ENCODE measurements at regions not wholly inside any gene's neighbourhood (a gene's known extent, or its start where the extent isn't known, plus 50 kb on each side); places are given as distances from the start of the nearest gene placed in this dataset.
"Not testable (repeated sequence)": the region's sequence is repeated elsewhere in the genome, so short reads cannot be mapped to it uniquely, and the experiment has no call there.

DNA sequence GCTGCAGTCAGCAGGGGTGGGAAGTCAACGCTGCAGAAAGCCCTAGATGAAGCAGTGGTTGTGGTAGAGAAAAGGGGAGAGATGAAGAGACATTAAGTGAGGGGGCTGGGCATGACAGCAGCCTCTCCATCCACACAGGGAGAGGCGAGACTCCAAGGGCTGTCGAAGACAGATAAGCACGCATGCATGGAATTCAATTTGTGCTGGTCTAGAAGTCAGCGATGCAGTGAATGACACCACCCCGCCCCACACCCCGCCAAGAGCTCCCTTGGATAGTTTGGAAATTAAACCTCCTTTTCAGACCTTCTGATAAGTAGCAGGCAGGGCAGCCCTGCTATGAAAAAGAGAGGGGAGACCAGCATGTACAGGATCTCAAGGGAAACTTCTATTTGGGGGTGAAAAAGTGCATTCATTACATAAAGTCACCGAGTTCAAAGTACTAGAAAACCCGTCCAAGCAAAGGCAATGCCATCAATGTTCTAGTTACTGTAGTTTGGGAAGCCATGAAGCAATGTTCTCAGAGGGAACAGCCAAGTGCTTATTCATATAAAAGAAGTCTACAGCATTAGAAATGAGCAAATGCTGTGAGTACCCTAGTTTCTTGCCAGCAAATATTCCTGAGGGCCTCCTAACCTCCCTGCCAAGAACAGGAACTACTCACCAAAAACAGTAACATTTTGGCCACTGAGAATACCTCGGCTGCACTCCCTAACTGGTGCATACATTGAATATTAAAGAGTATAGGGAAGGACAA is 152.3 kb upstream of the ANXA10 start:
- Mint-ChIP-seq H3K27ac (no peak overlapping the region), H3K27me3 (ENCODE audit: low read depth) (no peaks in the 10 kb centered on the region), H3K4me3 (ENCODE audit: low read depth) (no peak overlapping the region), H3K36me3 (ENCODE audit: low read depth) (no peaks in the 10 kb centered on the region), H3K4me1 (ENCODE audit: low read depth) (no peaks in the 10 kb centered on the region), H3K9me3 (no peaks in the 10 kb centered on the region)
- DNase-seq (ENCODE audit: low spot score): no peak
- intact Hi-C loops (cut with micrococcal nuclease): no loop called here

DNA sequence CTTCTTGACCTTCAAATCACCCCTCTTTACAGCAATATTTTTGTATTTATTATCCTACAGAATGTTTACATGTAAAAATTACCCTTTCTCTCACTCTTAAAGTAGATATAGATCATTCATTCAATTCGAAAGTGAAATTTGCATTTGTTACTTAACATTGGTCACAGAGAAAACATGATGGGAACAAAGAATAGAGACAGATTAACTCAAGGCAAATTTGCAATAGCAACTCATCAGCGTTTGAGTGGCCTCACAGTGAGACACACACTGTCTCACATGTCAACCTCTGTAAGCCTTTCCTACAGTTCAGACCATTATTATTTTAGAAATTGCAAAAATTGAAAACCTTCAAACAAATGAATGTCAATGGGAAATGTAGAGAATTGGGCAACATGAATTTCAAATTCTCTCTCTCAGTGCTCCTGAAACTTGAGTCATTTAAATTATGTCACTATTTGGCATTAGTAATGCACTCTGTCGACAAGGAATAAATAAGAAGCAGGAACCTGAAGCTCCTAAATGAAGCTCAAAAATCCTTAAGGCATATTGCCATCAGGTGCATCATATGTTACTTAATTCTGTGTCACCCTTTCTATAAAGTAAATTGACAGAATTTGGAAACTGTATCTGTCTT is 148.3 kb upstream of the ANXA10 start:
- H3K4me3 Mint-ChIP-seq (ENCODE audit: low read depth): no peak overlapping the region
- intact Hi-C loops (cut with micrococcal nuclease): no loop called here
- H3K27ac Mint-ChIP-seq: no peak overlapping the region
- no peak for DNase-seq (ENCODE audit: low spot score)
- H3K36me3 Mint-ChIP-seq (ENCODE audit: low read depth): no peaks in the 10 kb centered on the region
- H3K4me1 Mint-ChIP-seq (ENCODE audit: low read depth): no peaks in the 10 kb centered on the region
- H3K9me3 Mint-ChIP-seq: no peaks in the 10 kb centered on the region
- H3K27me3 Mint-ChIP-seq (ENCODE audit: low read depth): no peaks in the 10 kb centered on the region

DNA sequence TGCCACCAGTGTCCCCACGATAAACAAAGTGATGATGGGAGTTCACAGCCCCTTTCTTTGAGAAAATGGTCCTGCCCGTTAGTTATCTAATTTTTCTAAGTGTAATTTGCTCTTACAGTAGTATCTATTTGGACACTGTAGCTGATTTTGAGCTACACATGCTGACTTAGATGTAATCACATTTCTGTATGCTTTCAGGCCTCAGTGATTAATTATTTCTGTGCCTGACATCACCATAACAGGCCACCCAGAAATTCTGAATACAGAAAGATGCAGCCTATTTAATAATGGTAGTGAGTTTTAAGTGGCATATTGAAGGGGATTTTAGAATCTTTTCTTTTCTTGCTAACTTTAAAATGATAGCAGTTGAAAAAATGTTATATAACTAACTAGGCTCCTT is 147.6 kb upstream of the ANXA10 start:
- intact Hi-C loops (cut with micrococcal nuclease): no loop called here
- no peak for DNase-seq (ENCODE audit: low spot score)
- H3K27me3 Mint-ChIP-seq (ENCODE audit: low read depth): no peaks in the 10 kb centered on the region
- H3K27ac Mint-ChIP-seq: no peak overlapping the region
- H3K9me3 Mint-ChIP-seq: no peaks in the 10 kb centered on the region
- no peaks in the 10 kb centered on the region for H3K4me1 Mint-ChIP-seq (ENCODE audit: low read depth)
- no peaks in the 10 kb centered on the region for H3K36me3 Mint-ChIP-seq (ENCODE audit: low read depth)
- no peak overlapping the region for H3K4me3 Mint-ChIP-seq (ENCODE audit: low read depth)

DNA sequence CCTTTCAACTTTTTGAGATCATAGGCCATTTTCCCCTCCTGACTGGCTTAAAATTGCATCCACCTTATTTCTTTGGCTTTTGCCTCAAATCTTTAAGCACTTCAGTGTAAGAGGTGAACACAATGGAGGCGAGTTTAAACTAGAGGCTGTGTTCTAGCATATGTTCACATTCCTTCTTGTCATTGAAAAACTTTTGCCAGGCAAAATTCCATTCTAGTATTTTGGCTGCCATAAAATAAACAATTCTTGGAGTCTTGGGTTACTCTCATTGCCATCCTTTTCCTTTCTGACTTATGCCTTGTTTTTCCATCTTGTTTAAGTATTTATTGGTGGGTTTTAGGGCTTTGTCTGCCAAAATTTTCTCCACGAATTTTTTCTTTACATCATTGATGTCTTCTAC is 137.3 kb upstream of the ANXA10 start:
- no peak for DNase-seq (ENCODE audit: low spot score)
- Mint-ChIP-seq H3K4me1 (ENCODE audit: low read depth) (no peaks in the 10 kb centered on the region), H3K36me3 (ENCODE audit: low read depth) (no peaks in the 10 kb centered on the region), H3K27me3 (ENCODE audit: low read depth) (no peaks in the 10 kb centered on the region), H3K4me3 (ENCODE audit: low read depth) (no peak overlapping the region), H3K9me3 (peaks cover 32% of the 10 kb centered on the region), H3K27ac (no peak overlapping the region)
- intact Hi-C loops (cut with micrococcal nuclease): no loop called here

DNA sequence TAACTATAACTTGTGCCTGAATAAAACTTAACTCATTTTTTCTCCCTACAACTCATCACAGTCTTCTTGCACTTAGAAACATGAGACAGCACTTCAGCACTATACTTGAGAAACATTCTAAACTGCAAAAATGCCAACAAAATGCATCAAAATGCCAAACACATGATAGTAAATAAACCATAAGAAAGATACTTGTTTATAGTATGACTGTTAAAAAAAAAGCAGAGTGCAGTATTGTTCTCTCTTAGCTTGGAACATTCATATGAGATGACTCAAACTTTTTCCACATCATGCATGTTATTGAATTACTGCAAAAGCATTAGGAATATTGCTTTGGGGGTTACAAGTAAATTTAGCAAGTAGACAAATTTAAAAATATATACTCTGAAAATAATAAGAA is 135.7 kb upstream of the ANXA10 start:
- H3K4me1 Mint-ChIP-seq (ENCODE audit: low read depth): no peaks in the 10 kb centered on the region
- DNase-seq (ENCODE audit: low spot score): no peak
- intact Hi-C loops (cut with micrococcal nuclease): no loop called here
- no peaks in the 10 kb centered on the region for H3K36me3 Mint-ChIP-seq (ENCODE audit: low read depth)
- no peaks in the 10 kb centered on the region for H3K27me3 Mint-ChIP-seq (ENCODE audit: low read depth)
- H3K27ac Mint-ChIP-seq: no peak overlapping the region
- H3K4me3 Mint-ChIP-seq (ENCODE audit: low read depth): no peak overlapping the region
- H3K9me3 Mint-ChIP-seq: peaks cover 36% of the 10 kb centered on the region

DNA sequence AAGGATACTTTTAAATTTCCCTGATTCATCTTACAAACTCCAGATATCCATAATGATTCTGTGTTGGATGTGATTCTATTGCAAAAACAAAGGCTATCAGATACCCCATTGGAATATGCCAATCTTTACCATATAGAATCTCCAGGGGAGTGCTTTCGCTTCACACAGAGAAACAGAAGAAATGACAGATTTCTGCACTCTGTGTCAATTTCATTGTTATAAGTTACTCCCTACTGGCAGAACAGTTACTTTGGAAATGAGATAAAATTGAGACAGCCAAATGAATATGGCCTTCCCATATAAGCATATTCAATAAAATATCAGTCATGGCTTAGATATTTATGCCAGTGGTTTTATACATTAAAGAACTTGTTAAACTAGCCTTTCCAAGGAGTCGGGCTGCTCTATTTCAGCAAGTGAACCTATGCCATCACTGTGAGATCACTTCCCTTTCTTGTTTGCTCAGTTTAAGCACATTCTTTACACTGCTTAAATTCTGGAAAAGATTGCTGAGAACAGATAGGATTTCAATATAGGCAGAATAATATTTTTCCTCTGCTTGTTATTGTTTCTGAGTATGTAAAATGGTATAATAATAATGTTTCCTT is 127.5 kb upstream of the ANXA10 start:
- Mint-ChIP-seq H3K4me1 (ENCODE audit: low read depth) (no peaks in the 10 kb centered on the region), H3K4me3 (ENCODE audit: low read depth) (no peak overlapping the region), H3K27ac (no peak overlapping the region), H3K27me3 (ENCODE audit: low read depth) (no peaks in the 10 kb centered on the region), H3K9me3 (peaks cover 4% of the 10 kb centered on the region), H3K36me3 (ENCODE audit: low read depth) (no peaks in the 10 kb centered on the region)
- no peak for DNase-seq (ENCODE audit: low spot score)
- intact Hi-C loops (cut with micrococcal nuclease): no loop called here

DNA sequence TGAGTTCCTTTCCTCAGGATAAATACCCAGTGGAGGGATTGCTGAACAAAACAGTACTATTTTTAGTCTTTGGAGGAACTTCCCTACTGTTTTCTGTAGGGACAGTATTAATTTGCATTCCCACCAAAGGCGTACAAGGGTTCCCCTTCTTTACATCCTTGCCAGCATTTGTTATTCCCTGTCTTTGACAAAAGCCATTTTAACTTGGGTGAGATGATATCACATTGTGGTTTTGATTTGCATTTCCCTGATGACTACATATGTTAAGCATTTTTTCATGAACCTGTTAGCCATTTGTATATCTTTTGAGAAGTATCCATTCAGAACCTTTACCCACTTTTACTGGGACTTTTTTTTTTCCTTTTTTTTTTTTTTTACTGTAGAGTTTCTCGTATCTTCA is 126.2 kb upstream of the ANXA10 start:
- no peaks in the 10 kb centered on the region for H3K27me3 Mint-ChIP-seq (ENCODE audit: low read depth)
- H3K9me3 Mint-ChIP-seq: peaks cover 7% of the 10 kb centered on the region
- no peaks in the 10 kb centered on the region for H3K36me3 Mint-ChIP-seq (ENCODE audit: low read depth)
- no peak overlapping the region for H3K4me3 Mint-ChIP-seq (ENCODE audit: low read depth)
- no peak overlapping the region for H3K27ac Mint-ChIP-seq
- DNase-seq (ENCODE audit: low spot score): no peak
- no peaks in the 10 kb centered on the region for H3K4me1 Mint-ChIP-seq (ENCODE audit: low read depth)
- intact Hi-C loops (cut with micrococcal nuclease): no loop called here

DNA sequence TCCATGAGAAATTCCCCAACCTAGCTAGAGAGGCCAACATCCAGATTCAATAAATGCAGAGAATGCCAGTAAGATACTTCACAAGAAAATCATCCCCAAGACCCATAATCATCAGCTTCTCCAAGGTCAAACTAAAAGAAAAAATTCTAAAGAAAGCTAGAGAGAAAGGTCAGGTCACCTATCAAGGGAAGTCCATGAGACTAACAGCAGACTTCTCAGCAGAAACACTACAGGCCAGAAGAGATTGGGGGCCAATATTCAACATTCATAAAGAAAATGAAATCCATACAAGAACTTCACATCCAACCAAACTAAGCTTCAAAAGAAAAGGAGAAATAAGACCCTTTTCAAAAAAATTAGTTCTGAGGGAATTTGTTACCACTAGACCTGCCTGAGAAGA is 118.8 kb upstream of the ANXA10 start:
- Mint-ChIP-seq H3K27ac (no peak overlapping the region), H3K4me3 (ENCODE audit: low read depth) (no peak overlapping the region), H3K27me3 (ENCODE audit: low read depth) (no peaks in the 10 kb centered on the region), H3K36me3 (ENCODE audit: low read depth) (no peaks in the 10 kb centered on the region), H3K9me3 (peaks cover 44% of the 10 kb centered on the region), H3K4me1 (ENCODE audit: low read depth) (no peaks in the 10 kb centered on the region)
- no peak for DNase-seq (ENCODE audit: low spot score)
- intact Hi-C loops (cut with micrococcal nuclease): no loop called here

DNA sequence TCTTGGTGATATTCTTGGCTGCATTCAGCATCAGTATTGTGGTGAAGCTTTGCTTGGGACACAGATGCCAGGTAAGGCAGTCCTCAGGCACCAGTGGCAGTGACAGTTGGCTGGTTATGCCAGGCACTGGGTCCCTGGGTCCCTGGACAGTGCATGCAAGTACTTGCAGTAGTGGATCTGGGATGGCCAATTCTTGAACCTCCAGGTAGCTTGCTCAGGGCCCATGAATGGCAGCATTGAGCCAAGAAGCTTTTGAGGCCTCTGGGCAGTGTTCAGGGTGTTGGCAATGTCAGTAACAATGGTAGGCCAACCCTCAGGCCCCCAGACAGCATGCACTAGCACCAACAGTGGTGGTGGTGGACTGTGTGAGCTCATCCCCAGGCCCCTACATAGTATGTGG is 106.8 kb upstream of the ANXA10 start:
- H3K4me1 Mint-ChIP-seq (ENCODE audit: low read depth): no peaks in the 10 kb centered on the region
- no peak for DNase-seq (ENCODE audit: low spot score)
- no peak overlapping the region for H3K4me3 Mint-ChIP-seq (ENCODE audit: low read depth)
- intact Hi-C loops (cut with micrococcal nuclease): no loop called here
- no peaks in the 10 kb centered on the region for H3K36me3 Mint-ChIP-seq (ENCODE audit: low read depth)
- no peaks in the 10 kb centered on the region for H3K27me3 Mint-ChIP-seq (ENCODE audit: low read depth)
- no peak overlapping the region for H3K27ac Mint-ChIP-seq
- peaks cover 10% of the 10 kb centered on the region for H3K9me3 Mint-ChIP-seq

DNA sequence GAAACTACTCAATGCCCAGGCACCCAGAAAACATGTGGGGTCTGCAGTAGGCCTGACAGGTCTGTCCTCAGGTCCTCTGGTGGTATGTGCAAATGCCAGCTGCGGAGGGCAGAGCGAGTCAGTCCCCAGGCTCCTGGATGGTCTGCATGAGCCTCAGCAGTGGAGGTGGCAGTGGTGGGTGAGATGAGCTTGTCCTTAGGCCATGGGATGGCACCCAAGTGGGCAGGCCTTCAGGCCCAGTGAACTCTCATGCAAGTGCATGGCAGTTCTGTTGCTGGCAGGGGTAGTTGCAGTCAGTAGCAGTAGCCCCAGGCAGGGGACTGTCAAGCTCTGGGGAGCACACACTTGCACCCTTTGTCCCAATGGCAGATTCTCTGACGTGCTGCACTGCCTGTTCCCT is 106.3 kb upstream of the ANXA10 start:
- Mint-ChIP-seq H3K4me1 (ENCODE audit: low read depth) (no peaks in the 10 kb centered on the region), H3K27me3 (ENCODE audit: low read depth) (no peaks in the 10 kb centered on the region), H3K36me3 (ENCODE audit: low read depth) (no peaks in the 10 kb centered on the region), H3K9me3 (peaks cover 10% of the 10 kb centered on the region), H3K4me3 (ENCODE audit: low read depth) (no peak overlapping the region), H3K27ac (no peak overlapping the region)
- intact Hi-C loops (cut with micrococcal nuclease): no loop called here
- DNase-seq (ENCODE audit: low spot score): no peak

DNA sequence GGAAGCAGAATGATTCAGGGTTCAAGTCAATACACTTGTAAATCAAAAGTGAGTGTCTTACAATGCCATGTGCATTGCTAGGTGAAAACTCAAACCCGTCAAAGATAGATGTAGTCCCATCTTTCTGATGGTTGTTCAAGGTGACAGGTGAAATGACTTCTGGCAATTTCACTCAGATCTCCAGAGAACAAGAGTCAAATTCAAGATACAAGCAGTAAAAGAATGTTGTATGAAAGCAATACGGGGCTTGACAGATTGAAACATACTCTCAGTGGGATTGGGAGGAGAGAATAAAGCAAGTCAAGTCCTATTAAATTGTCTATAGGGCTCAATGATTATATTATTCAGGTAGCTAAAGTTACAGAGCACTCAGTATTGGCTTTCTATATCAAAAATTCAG is 105.1 kb upstream of the ANXA10 start:
- no peaks in the 10 kb centered on the region for H3K36me3 Mint-ChIP-seq (ENCODE audit: low read depth)
- no peak for DNase-seq (ENCODE audit: low spot score)
- H3K27me3 Mint-ChIP-seq (ENCODE audit: low read depth): no peaks in the 10 kb centered on the region
- no peak overlapping the region for H3K4me3 Mint-ChIP-seq (ENCODE audit: low read depth)
- no peak overlapping the region for H3K27ac Mint-ChIP-seq
- intact Hi-C loops (cut with micrococcal nuclease): no loop called here
- H3K9me3 Mint-ChIP-seq: peaks cover 10% of the 10 kb centered on the region
- H3K4me1 Mint-ChIP-seq (ENCODE audit: low read depth): no peaks in the 10 kb centered on the region

DNA sequence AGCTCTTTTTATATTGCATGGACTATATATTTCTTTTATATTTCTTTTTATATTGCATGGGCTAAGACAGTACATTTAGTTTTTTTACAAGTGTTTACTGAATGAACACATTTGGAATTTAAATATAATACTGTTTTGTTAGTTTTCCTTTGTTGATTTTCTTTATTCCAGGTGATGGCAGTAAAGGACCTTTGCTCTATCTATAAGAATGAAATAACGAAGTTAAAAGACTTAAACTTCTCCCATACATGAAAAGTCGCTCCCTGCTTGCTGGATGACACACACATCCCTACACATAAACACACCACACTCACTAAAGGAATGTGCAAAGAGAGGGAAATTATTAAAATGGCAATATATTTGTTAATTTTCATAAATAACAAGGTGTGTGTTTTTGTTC is 102.5 kb upstream of the ANXA10 start:
- Mint-ChIP-seq H3K4me3 (ENCODE audit: low read depth) (no peak overlapping the region), H3K27ac (no peak overlapping the region), H3K9me3 (no peaks in the 10 kb centered on the region), H3K36me3 (ENCODE audit: low read depth) (no peaks in the 10 kb centered on the region), H3K27me3 (ENCODE audit: low read depth) (no peaks in the 10 kb centered on the region), H3K4me1 (ENCODE audit: low read depth) (no peaks in the 10 kb centered on the region)
- intact Hi-C loops (cut with micrococcal nuclease): no loop called here
- no peak for DNase-seq (ENCODE audit: low spot score)

DNA sequence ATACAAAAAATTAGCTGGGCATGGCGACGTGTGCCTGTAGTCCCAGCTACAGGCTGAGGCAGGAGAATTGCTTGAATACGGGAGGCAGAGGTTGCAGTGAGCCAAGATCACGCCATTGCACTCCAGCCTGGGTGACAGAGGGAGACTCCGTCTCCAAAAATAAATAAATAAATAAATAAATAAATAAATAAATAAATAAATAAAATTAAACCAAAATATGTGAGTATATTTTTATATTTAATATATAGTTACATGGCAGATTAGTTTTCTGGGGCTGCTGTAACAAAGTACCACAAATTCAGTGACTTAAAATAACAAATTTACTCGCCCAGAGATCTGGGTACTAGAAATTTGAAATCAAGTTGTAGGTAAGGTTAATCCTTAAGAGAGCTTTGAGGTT is 84.2 kb upstream of the ANXA10 start:
- intact Hi-C loops (cut with micrococcal nuclease); H3K36me3 Mint-ChIP-seq (ENCODE audit: low read depth); H3K27me3 Mint-ChIP-seq (ENCODE audit: low read depth); H3K9me3 Mint-ChIP-seq; H3K4me1 Mint-ChIP-seq (ENCODE audit: low read depth); H3K4me3 Mint-ChIP-seq (ENCODE audit: low read depth); H3K27ac Mint-ChIP-seq; DNase-seq (ENCODE audit: low spot score): not testable (repeated sequence)
